GM12878 (cell line): ENCODE measurements at regions not wholly inside any gene's neighbourhood (a gene's known extent, or its start where the extent isn't known, plus 50 kb on each side); places are given as distances from the start of the nearest gene placed in this dataset.

ENCODE experiments used
- ATAC-seq: fragments of 200-7000 bp; cut with Tn5 transposase; 3 replicates; pipeline ENCODE4 v1.9.1; 2020; ENCODE audit warnings: mild to moderate bottlenecking, moderate library complexity
- BruUV-seq: library from RNA; stranded (reverse); fragments of 400-500 nt; replicated peaks from 2 replicates; lab custom pipeline; 2021; lab: Mats Ljungman, UMichigan
- CTCF ChIA-PET: fragments of 300-600 bp; sonication (Branson Sonifier 250); formaldehyde crosslinking; extraction: SDS; loops from one replicate; lab custom pipeline; 2021; ENCODE audit warnings: inconsistent platforms; lab: Yijun Ruan, JAX
- POLR2A ChIA-PET: fragments of 350-600 bp; formaldehyde crosslinking; extraction: SDS; loops from one replicate; lab custom pipeline; 2021; ENCODE audit warnings: inconsistent platforms; lab: Charles Lee
- RAD21 ChIA-PET: fragments of 300-600 bp; sonication (Branson Sonifier 250); formaldehyde crosslinking; loops from one replicate; lab custom pipeline; 2023; ENCODE audit warnings: antibody characterized with exemption; ENCODE audit not compliant: unreplicated experiment; lab: Charles Lee
- SMC1A ChIA-PET: fragments of 300-600 bp; sonication (Branson Sonifier 250); formaldehyde crosslinking; loops from one replicate; lab custom pipeline; 2023; ENCODE audit not compliant: unreplicated experiment, uncharacterized antibody; lab: Charles Lee
- DNase-seq: peaks from one replicate; pipeline ENCODE4 v3.0.0-alpha.2; 2011; ENCODE audit warnings: low read depth, low spot score
- FAIRE-seq: peaks from 3 replicates; lab custom pipeline; 2011; peaks lifted over from hg19 to GRCh38; lab: Jason Lieb, UNC
- H2AFZ ChIP-seq: 2 replicates; pipeline ENCODE4 v1.6.0; 2011; ENCODE audit warnings: low read depth, low read length, control low read depth; ENCODE audit not compliant: control insufficient read depth
- H3K27ac ChIP-seq: 2 replicates; pipeline ENCODE4 v1.5.1; 2011; ENCODE audit warnings: control low read depth; ENCODE audit not compliant: control insufficient read depth, insufficient read depth
- H3K27me3 ChIP-seq, 2 experiments: replicated peaks in 1 of 2; 2 replicates each; pipeline versions ENCODE4 v1.6.0 to v1.6.1; 2011; ENCODE audit warnings: low read length in 1 of 2; ENCODE audit not compliant: control insufficient read depth in 2 of 2, insufficient read depth in 2 of 2
- H3K36me3 ChIP-seq, 2 experiments: 2 replicates each; pipeline ENCODE4 v1.5.1; 2011; ENCODE audit warnings: low read length in 1 of 2; ENCODE audit not compliant: control insufficient read depth in 2 of 2, insufficient read depth in 2 of 2
- H3K4me1 ChIP-seq: 2 replicates; pipeline ENCODE4 v1.6.1; 2011; ENCODE audit warnings: mild to moderate bottlenecking, low read length, moderate library complexity, mixed read lengths; ENCODE audit not compliant: control insufficient read depth, insufficient read depth
- H3K4me2 ChIP-seq: 2 replicates; pipeline ENCODE4 v1.6.0; 2011; ENCODE audit warnings: control low read depth; ENCODE audit not compliant: control insufficient read depth, insufficient read depth
- H3K4me3 ChIP-seq: fragments of 200-600 bp; sonication (generic); 2 replicates; pipeline ENCODE4 v1.5.1; 2016
- H3K79me2 ChIP-seq: 2 replicates; pipeline ENCODE4 v1.6.0; 2011; ENCODE audit warnings: low read length; ENCODE audit not compliant: control insufficient read depth, insufficient read depth
- H3K9ac ChIP-seq: 2 replicates; pipeline ENCODE4 v1.8.0; 2011; ENCODE audit warnings: low read length, control low read depth, mixed read lengths; ENCODE audit not compliant: control insufficient read depth, insufficient read depth
- H3K9me3 ChIP-seq: replicated peaks from 3 replicates; pipeline ENCODE4 v1.5.1; 2011; ENCODE audit warnings: mild to moderate bottlenecking, low read length; ENCODE audit not compliant: control insufficient read depth, insufficient read depth
- H4K20me1 ChIP-seq: 2 replicates; pipeline ENCODE4 v1.6.0; 2011; ENCODE audit not compliant: control insufficient read depth, insufficient read depth
- CREB1 ChIP-seq: IDR thresholded peaks from 2 replicates; pipeline ENCODE4 v1.6.1; 2012; ENCODE audit warnings: low read depth, mild to moderate bottlenecking, inconsistent platforms
- FOXM1 ChIP-seq: IDR thresholded peaks from 2 replicates; pipeline ENCODE4 v1.6.1; 2012; ENCODE audit warnings: low read depth, mild to moderate bottlenecking, inconsistent platforms, low read length, moderate library complexity
- HDAC6 ChIP-seq: fragments of 200-600 bp; sonication (generic); IDR thresholded peaks from one replicate; pipeline ENCODE4 v1.8.0; 2017; ENCODE audit warnings: antibody characterized with exemption; ENCODE audit not compliant: unreplicated experiment
- TCF12 ChIP-seq: IDR thresholded peaks from 2 replicates; pipeline ENCODE4 v1.6.1; 2011; ENCODE audit warnings: low read depth, mild to moderate bottlenecking, low read length
- TCF3 ChIP-seq: IDR thresholded peaks from 2 replicates; pipeline ENCODE4 v1.6.1; 2012; ENCODE audit warnings: low read depth, mild to moderate bottlenecking, low read length, borderline replicate concordance; ENCODE audit not compliant: insufficient read depth
- WGBS: methylation state at CpG from one replicate; pipeline ENCODE4 v1.1.6; 2016; ENCODE audit warnings: low lambda C conversion rate; ENCODE audit not compliant: insufficient replicate concordance, insufficient coverage; ENCODE audit errors: missing lambda C conversion rate; 5-methylcytosine and 5-hydroxymethylcytosine counted together
- in situ Hi-C: fragments of 300-500 bp; cut with MboI; formaldehyde crosslinking; loops from 9 replicates; pipeline ENCODE4 v1.14.3; 2018; ENCODE audit warnings: mixed read lengths
- intact Hi-C: fragments of 100-400 bp; cut with micrococcal nuclease; formaldehyde crosslinking; loops from one replicate; pipeline ENCODE4 v1.14.2; 2022; ENCODE audit not compliant: unreplicated experiment
- TF ChIP-seq, protein P1 (sequence below): fragments of 450-650 bp; IDR thresholded peaks from 2 replicates; pipeline ENCODE4 v1.6.1; 2017; ENCODE audit warnings: antibody characterized with exemption, mild to moderate bottlenecking, moderate library complexity
- TF ChIP-seq, protein P2 (sequence below): fragments of 450-650 bp; formaldehyde crosslinking; IDR thresholded peaks from 2 replicates; pipeline ENCODE4 v1.4.0; 2020; ENCODE audit warnings: mild to moderate bottlenecking, moderate library complexity
- TF ChIP-seq, protein P3 (sequence below): fragments of 450-650 bp; IDR thresholded peaks from 2 replicates; pipeline ENCODE4 v1.6.1; 2018; ENCODE audit warnings: borderline replicate concordance, mild to moderate bottlenecking; ENCODE audit not compliant: partially characterized antibody

DNA sequence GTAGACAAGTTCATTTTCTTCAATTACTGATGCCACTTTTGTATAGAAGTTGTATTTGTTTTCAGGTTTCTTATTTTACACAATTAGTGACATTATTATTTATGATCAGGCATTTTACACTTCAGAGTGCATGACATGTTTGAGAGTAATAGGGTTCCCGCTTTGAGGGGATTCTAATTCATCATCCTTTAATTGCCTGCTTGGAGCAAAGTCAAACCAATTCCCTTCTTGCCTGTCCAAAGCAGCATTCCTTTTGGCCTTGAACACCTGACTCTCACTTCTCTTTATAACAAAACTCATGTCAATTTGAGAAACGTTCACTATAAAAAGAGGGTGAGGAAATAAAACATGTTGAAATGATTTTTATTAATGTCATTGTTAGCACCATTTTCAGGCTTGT lies 1149.4 kb downstream of the NXPH1 start (continued):
- TF ChIP-seq, protein P1, sequence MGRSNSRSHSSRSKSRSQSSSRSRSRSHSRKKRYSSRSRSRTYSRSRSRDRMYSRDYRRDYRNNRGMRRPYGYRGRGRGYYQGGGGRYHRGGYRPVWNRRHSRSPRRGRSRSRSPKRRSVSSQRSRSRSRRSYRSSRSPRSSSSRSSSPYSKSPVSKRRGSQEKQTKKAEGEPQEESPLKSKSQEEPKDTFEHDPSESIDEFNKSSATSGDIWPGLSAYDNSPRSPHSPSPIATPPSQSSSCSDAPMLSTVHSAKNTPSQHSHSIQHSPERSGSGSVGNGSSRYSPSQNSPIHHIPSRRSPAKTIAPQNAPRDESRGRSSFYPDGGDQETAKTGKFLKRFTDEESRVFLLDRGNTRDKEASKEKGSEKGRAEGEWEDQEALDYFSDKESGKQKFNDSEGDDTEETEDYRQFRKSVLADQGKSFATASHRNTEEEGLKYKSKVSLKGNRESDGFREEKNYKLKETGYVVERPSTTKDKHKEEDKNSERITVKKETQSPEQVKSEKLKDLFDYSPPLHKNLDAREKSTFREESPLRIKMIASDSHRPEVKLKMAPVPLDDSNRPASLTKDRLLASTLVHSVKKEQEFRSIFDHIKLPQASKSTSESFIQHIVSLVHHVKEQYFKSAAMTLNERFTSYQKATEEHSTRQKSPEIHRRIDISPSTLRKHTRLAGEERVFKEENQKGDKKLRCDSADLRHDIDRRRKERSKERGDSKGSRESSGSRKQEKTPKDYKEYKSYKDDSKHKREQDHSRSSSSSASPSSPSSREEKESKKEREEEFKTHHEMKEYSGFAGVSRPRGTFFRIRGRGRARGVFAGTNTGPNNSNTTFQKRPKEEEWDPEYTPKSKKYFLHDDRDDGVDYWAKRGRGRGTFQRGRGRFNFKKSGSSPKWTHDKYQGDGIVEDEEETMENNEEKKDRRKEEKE: no peak

DNA sequence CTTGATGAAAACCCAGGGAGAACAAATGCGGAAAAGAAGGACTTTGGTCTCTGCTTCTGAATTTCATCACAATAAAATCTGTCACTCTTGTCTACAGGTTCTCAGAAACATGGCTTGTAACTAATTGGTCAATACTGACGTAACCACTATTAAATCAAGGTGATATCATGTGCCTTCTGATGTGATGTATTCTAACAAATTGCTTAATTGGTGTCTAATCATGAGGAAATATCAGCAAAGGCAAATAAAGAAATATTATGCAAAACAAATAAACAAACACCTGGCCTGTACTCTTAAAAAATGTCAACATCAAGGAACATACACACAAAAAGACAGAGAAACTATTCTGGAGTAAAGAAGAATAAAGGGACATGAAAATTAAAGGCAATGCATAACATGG lies 1165.0 kb downstream of the NXPH1 start:
- no peak overlapping the region for H3K4me2 ChIP-seq
- ATAC-seq (no peak), DNase-seq (no peak), FAIRE-seq (no peak)
- in situ Hi-C loops (no loop called here), intact Hi-C loops (no loop called here)
- no peaks in the 10 kb centered on the region for H4K20me1 ChIP-seq
- H2AFZ ChIP-seq: no peak overlapping the region
- no TSS peak for BruUV-seq
- no peak overlapping the region for H3K4me3 ChIP-seq
- H3K9me3 ChIP-seq: no peaks in the 10 kb centered on the region
- ChIA-PET POLR2A (no interaction called here), RAD21 (no interaction called here), SMC1A (no interaction called here), CTCF (no interaction called here)
- H3K27ac ChIP-seq: no peak overlapping the region
- H3K79me2 ChIP-seq: no peaks in the 10 kb centered on the region
- H3K4me1 ChIP-seq: no peaks in the 10 kb centered on the region
- H3K36me3 ChIP-seq: no peaks in the 10 kb centered on the region
- 13% methylated on average over 2 of the region's 2 CpGs for WGBS
- H3K9ac ChIP-seq: no peak overlapping the region
- no peaks in the 10 kb centered on the region for H3K27me3 ChIP-seq
- no peak for TF ChIP-seq CREB1
- no peak for TF ChIP-seq TCF3
- TF ChIP-seq, protein P2, sequence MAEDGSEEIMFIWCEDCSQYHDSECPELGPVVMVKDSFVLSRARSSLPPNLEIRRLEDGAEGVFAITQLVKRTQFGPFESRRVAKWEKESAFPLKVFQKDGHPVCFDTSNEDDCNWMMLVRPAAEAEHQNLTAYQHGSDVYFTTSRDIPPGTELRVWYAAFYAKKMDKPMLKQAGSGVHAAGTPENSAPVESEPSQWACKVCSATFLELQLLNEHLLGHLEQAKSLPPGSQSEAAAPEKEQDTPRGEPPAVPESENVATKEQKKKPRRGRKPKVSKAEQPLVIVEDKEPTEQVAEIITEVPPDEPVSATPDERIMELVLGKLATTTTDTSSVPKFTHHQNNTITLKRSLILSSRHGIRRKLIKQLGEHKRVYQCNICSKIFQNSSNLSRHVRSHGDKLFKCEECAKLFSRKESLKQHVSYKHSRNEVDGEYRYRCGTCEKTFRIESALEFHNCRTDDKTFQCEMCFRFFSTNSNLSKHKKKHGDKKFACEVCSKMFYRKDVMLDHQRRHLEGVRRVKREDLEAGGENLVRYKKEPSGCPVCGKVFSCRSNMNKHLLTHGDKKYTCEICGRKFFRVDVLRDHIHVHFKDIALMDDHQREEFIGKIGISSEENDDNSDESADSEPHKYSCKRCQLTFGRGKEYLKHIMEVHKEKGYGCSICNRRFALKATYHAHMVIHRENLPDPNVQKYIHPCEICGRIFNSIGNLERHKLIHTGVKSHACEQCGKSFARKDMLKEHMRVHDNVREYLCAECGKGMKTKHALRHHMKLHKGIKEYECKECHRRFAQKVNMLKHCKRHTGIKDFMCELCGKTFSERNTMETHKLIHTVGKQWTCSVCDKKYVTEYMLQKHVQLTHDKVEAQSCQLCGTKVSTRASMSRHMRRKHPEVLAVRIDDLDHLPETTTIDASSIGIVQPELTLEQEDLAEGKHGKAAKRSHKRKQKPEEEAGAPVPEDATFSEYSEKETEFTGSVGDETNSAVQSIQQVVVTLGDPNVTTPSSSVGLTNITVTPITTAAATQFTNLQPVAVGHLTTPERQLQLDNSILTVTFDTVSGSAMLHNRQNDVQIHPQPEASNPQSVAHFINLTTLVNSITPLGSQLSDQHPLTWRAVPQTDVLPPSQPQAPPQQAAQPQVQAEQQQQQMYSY: no peak
- TF ChIP-seq FOXM1: no peak
- TF ChIP-seq TCF12: no peak
- TF ChIP-seq, protein P3, sequence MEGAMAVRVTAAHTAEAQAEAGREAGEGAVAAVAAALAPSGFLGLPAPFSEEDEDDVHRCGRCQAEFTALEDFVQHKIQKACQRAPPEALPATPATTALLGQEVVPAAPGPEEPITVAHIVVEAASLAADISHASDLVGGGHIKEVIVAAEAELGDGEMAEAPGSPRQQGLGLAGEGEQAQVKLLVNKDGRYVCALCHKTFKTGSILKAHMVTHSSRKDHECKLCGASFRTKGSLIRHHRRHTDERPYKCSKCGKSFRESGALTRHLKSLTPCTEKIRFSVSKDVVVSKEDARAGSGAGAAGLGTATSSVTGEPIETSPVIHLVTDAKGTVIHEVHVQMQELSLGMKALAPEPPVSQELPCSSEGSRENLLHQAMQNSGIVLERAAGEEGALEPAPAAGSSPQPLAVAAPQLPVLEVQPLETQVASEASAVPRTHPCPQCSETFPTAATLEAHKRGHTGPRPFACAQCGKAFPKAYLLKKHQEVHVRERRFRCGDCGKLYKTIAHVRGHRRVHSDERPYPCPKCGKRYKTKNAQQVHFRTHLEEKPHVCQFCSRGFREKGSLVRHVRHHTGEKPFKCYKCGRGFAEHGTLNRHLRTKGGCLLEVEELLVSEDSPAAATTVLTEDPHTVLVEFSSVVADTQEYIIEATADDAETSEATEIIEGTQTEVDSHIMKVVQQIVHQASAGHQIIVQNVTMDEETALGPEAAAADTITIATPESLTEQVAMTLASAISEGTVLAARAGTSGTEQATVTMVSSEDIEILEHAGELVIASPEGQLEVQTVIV: no peak
- no peak for TF ChIP-seq HDAC6
- TF ChIP-seq, all 136 proteins: peak for 0
